ENCODE measurements at regions not wholly inside any gene's neighbourhood (a gene's known extent, or its start where the extent isn't known, plus 50 kb on each side); places are given as distances from the start of the nearest gene placed in this dataset.

DNA sequence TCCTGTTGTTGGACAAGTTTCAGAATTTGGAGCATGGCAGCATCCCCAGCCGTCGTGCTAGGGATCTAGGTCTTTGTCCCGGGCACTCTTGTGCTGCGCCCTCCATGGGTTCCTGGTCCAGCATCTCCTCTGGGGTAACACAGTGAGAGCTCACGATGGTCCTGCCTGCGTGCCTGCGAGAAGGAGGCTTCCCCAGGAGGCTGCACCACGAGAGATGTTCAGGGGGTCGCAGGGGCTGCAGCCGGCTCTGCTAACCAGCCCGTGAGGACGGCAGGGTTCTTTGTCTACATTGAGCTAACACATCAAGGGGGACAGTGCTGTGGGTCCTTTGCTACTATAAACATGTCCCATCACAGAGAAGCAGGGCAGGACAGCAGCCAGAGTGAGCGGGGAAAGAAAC lies 103.9 kb upstream of the SOX1 start:
- TF ChIP-seq, protein P1, sequence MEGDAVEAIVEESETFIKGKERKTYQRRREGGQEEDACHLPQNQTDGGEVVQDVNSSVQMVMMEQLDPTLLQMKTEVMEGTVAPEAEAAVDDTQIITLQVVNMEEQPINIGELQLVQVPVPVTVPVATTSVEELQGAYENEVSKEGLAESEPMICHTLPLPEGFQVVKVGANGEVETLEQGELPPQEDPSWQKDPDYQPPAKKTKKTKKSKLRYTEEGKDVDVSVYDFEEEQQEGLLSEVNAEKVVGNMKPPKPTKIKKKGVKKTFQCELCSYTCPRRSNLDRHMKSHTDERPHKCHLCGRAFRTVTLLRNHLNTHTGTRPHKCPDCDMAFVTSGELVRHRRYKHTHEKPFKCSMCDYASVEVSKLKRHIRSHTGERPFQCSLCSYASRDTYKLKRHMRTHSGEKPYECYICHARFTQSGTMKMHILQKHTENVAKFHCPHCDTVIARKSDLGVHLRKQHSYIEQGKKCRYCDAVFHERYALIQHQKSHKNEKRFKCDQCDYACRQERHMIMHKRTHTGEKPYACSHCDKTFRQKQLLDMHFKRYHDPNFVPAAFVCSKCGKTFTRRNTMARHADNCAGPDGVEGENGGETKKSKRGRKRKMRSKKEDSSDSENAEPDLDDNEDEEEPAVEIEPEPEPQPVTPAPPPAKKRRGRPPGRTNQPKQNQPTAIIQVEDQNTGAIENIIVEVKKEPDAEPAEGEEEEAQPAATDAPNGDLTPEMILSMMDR (IDR thresholded peaks at IDR 0.05) = no peak
- no peak for TF ChIP-seq POLR2AphosphoS5 (IDR thresholded peaks at IDR 0.05)

All from esophagus muscularis mucosa (tissue), 3 donors.